Endothelial cell of umbilical vein (primary cell): ENCODE measurements at regions not wholly inside any gene's neighbourhood (a gene's known extent, or its start where the extent isn't known, plus 50 kb on each side); places are given as distances from the start of the nearest gene placed in this dataset.

ENCODE experiments used
- BruUV-seq: library from RNA; stranded (reverse); fragments of 400-500 nt; replicated peaks from 2 replicates; lab custom pipeline; 2021; lab: Mats Ljungman, UMichigan
- CTCF ChIA-PET: fragments of 300-600, 350-600 bp; sonication (Branson Sonifier 250); formaldehyde crosslinking; loops from one replicate; lab custom pipeline; 2021; ENCODE audit warnings: antibody characterized with exemption, inconsistent platforms; lab: Charles Lee
- POLR2A ChIA-PET: fragments of 300-600, 350-600 bp; sonication (Branson Sonifier 250); formaldehyde crosslinking; loops from one replicate; lab custom pipeline; 2021; ENCODE audit warnings: antibody characterized with exemption, inconsistent platforms; lab: Charles Lee
- DNase-seq: peaks from one replicate; pipeline ENCODE4 v3.0.0-alpha.2; 2011; ENCODE audit warnings: low read depth, low spot score
- FAIRE-seq: peaks from 2 replicates; lab custom pipeline; 2011; peaks lifted over from hg19 to GRCh38; lab: Jason Lieb, UNC
- H2AFZ ChIP-seq: 2 replicates; pipeline ENCODE4 v1.6.0; 2012; ENCODE audit warnings: low read depth, low read length, control low read depth, inconsistent platforms
- H3K27ac ChIP-seq: 2 replicates; pipeline ENCODE4 v1.5.1; 2011; ENCODE audit warnings: low read depth, mild to moderate bottlenecking, control low read depth, low read length, moderate library complexity; ENCODE audit not compliant: insufficient read depth
- H3K27me3 ChIP-seq, 2 experiments: 2 replicates each; pipeline versions ENCODE4 v1.6.0 to v1.6.1; 2011; ENCODE audit warnings: low read length in 2 of 2, mixed read lengths in 1 of 2; ENCODE audit not compliant: control insufficient read depth in 2 of 2, insufficient read depth in 2 of 2
- H3K36me3 ChIP-seq, 2 experiments: 2 replicates in 1 of 2; 3 replicates in 1 of 2; pipeline ENCODE4 v1.5.1; 2011; ENCODE audit warnings: low read length in 2 of 2, mild to moderate bottlenecking in 1 of 2, moderate library complexity in 1 of 2; ENCODE audit not compliant: control insufficient read depth in 2 of 2, insufficient read depth in 2 of 2; ENCODE audit errors: extremely low read depth in 1 of 2
- H3K4me1 ChIP-seq: 3 replicates; pipeline ENCODE4 v1.5.1; 2011; ENCODE audit warnings: mild to moderate bottlenecking, low read length; ENCODE audit not compliant: control insufficient read depth, insufficient read depth; ENCODE audit errors: extremely low read depth
- H3K4me2 ChIP-seq: 2 replicates; pipeline ENCODE4 v1.6.1; 2011; ENCODE audit warnings: low read length, control low read depth, mixed read lengths; ENCODE audit not compliant: insufficient read depth
- H3K4me3 ChIP-seq, 3 experiments: fragments of 200-600 bp in 1 of 3; sonication (generic), shearing (Covaris generic) in 1 of 3; replicated peaks in 1 of 3; 2 replicates each; pipeline ENCODE4 v1.5.1; 2011 to 2016; ENCODE audit warnings: control low read depth in 3 of 3, low read length in 3 of 3, mild to moderate bottlenecking in 2 of 3, inconsistent platforms in 1 of 3, low read depth in 1 of 3, moderate library complexity in 1 of 3; ENCODE audit not compliant: insufficient read depth in 1 of 3
- H3K79me2 ChIP-seq: 2 replicates; pipeline ENCODE4 v1.6.0; 2012; ENCODE audit warnings: low read length, inconsistent platforms; ENCODE audit not compliant: control insufficient read depth, insufficient read depth
- H3K9ac ChIP-seq: replicated peaks from 2 replicates; pipeline ENCODE3; 2011; ENCODE audit warnings: low read length, control low read depth; ENCODE audit not compliant: insufficient read depth; ENCODE audit errors: extremely low read depth
- H3K9me1 ChIP-seq: replicated peaks from 3 replicates; pipeline ENCODE4 v1.6.0; 2011; ENCODE audit warnings: mild to moderate bottlenecking, low read length; ENCODE audit not compliant: control insufficient read depth, insufficient read depth; ENCODE audit errors: extremely low read depth
- H3K9me3 ChIP-seq: replicated peaks from 2 replicates; pipeline ENCODE4 v1.5.1; 2012; ENCODE audit warnings: low read length, inconsistent platforms; ENCODE audit not compliant: control insufficient read depth, insufficient read depth
- H4K20me1 ChIP-seq: replicated peaks from 2 replicates; pipeline ENCODE3; 2011; ENCODE audit warnings: mild to moderate bottlenecking, low read length; ENCODE audit not compliant: control insufficient read depth, insufficient read depth; ENCODE audit errors: extremely low read depth
- CTCF ChIP-seq, 2 donors: IDR thresholded peaks; 1 replicate in 1 of 2; 2 replicates in 1 of 2; pipeline ENCODE4 v1.5.1; 2011; ENCODE audit warnings: low read length in 2 of 2, mild to moderate bottlenecking in 2 of 2, moderate library complexity in 2 of 2, control low read depth in 1 of 2, inconsistent platforms in 1 of 2, low read depth in 1 of 2; ENCODE audit not compliant: insufficient read depth in 1 of 2; ENCODE audit errors: extremely low read depth in 1 of 2
- EZH2 ChIP-seq: IDR thresholded peaks from 2 replicates; pipeline ENCODE4 v1.6.1; 2012; ENCODE audit warnings: borderline replicate concordance, low read depth, mild to moderate bottlenecking, moderate library complexity, low read length, inconsistent platforms; ENCODE audit not compliant: severe bottlenecking
- FOS ChIP-seq: IDR thresholded peaks from 2 replicates; pipeline ENCODE4 v1.6.1; 2011; ENCODE audit warnings: mild to moderate bottlenecking, low read length, moderate library complexity, borderline replicate concordance; ENCODE audit not compliant: insufficient read depth
- GATA2 ChIP-seq: IDR thresholded peaks from 2 replicates; pipeline ENCODE4 v1.7.0; 2011; ENCODE audit warnings: low read depth, mild to moderate bottlenecking, moderate library complexity, mixed read lengths, low read length; ENCODE audit not compliant: insufficient read length, insufficient read depth
- JUN ChIP-seq: IDR thresholded peaks from 2 replicates; pipeline ENCODE4 v1.6.1; 2011; ENCODE audit warnings: borderline replicate concordance, low read depth; ENCODE audit not compliant: insufficient read length, insufficient read depth
- MAX ChIP-seq: IDR thresholded peaks from 2 replicates; pipeline ENCODE4 v1.6.1; 2011; ENCODE audit not compliant: insufficient read depth, insufficient read length
- MYC ChIP-seq: IDR thresholded peaks from one replicate; pipeline ENCODE4 v1.6.1; 2011; ENCODE audit warnings: mild to moderate bottlenecking, low read depth, low read length
- POLR2A ChIP-seq: IDR thresholded peaks from 2 replicates; pipeline ENCODE4 v1.6.1; 2012; ENCODE audit warnings: low read depth, mild to moderate bottlenecking, control low read depth, low read length
- POLR2AphosphoS5 ChIP-seq: IDR thresholded peaks from 2 replicates; pipeline ENCODE4 v1.6.1; 2012; ENCODE audit warnings: low read depth, mild to moderate bottlenecking, control low read depth, low read length, moderate library complexity; ENCODE audit not compliant: insufficient read depth
- dilution Hi-C: fragments of 300-500 bp; cut with MboI; formaldehyde crosslinking; loops from one replicate; pipeline ENCODE4 v1.15.0; 2019; ENCODE audit warnings: low sequenced_read_pairs; ENCODE audit not compliant: extremely low pct_ligation_motif_present
- intact Hi-C: fragments of 100-400 bp; cut with micrococcal nuclease; formaldehyde crosslinking; loops from one replicate; pipeline ENCODE4 v1.10.0; 2022

DNA sequence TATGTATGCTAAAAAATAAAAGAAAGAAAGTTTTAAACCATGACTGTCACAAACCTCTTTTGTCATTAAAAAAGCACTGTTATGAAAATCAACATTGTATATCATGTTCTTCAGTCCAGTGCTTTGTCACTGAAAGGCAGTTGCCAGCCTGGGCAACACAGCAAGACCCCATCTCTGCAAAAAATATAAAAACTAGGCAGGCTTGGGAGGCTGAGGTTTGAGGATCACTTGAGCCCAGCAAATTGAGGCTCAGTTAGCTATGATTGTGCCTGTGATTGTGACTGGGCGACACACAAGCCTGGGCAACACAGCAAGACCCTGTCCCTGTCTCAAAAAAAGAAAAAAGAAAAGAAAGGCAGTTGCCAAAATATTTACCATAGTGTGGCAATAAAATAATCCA is 102.7 kb upstream of the NAP1L1 start:
- Histone ChIP-seq H3K27me3 (no peaks in the 10 kb centered on the region), H3K9ac (no peak overlapping the region), H3K79me2 (no peaks in the 10 kb centered on the region), H4K20me1 (no peaks in the 10 kb centered on the region), H3K4me1 (peaks cover 12% of the 10 kb centered on the region), H3K9me3 (no peaks in the 10 kb centered on the region), H2AFZ (no peak overlapping the region), H3K9me1 (no peaks in the 10 kb centered on the region), H3K4me3 (no peak overlapping the region), H3K4me2 (no peak overlapping the region), H3K27ac (no peak overlapping the region), H3K36me3 (no peaks in the 10 kb centered on the region)
- no peak for DNase-seq
- FAIRE-seq, result no peak
- dilution Hi-C loops, result no loop called here
- no TSS peak for BruUV-seq
- ChIA-PET CTCF (interaction anchor here (0.9 kb wide), 1 partner anchor 10 kb away, joined by 3 read pairs; no protein-coding TSS in a partner anchor), POLR2A (no interaction called here)
- TF ChIP-seq FOS (no peak), MAX (no peak), EZH2 (no peak), GATA2 (no peak), MYC (no peak), POLR2A (no peak), CTCF (IDR thresholded peaks at IDR 0.05; ENCODE audit: extremely low read depth in 1 of 2, insufficient read depth in 1 of 2, low read depth in 1 of 2, low read length in 2 of 2) (no peak), JUN (no peak), POLR2AphosphoS5 (no peak)
- intact Hi-C loops, result no loop called here
